Fibroblast of skin of left quadriceps (primary cell): ENCODE measurements at regions not wholly inside any gene's neighbourhood (a gene's known extent, or its start where the extent isn't known, plus 50 kb on each side); places are given as distances from the start of the nearest gene placed in this dataset.

Experiments used
- DNase-seq, 2 experiments: peaks; one replicate each; pipeline ENCODE4 v3.0.0-alpha.2; 2013; ENCODE audit warnings: low read depth in 2 of 2

DNA sequence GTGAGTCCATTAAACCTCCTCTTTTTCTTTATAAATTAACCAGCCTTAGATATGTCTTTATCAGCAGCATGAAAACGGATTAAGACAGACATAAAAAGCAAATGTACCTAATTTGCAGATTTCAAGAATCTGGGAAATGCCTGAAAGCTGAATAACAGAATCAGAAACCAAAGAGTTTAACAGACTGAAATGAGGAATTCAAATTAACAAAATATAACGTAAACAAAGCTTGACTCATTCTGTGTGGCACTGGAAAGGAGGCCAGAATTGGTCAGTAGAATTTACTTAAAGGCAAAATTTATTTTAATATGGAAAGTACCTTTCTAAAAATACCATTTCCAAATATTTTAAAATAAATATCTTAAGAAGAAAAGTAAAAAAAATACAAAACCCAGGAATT lies 540.6 kb upstream of the HTR2A start:
- DNase-seq: peak in 1 of 2 experiments; percentile 53

DNA sequence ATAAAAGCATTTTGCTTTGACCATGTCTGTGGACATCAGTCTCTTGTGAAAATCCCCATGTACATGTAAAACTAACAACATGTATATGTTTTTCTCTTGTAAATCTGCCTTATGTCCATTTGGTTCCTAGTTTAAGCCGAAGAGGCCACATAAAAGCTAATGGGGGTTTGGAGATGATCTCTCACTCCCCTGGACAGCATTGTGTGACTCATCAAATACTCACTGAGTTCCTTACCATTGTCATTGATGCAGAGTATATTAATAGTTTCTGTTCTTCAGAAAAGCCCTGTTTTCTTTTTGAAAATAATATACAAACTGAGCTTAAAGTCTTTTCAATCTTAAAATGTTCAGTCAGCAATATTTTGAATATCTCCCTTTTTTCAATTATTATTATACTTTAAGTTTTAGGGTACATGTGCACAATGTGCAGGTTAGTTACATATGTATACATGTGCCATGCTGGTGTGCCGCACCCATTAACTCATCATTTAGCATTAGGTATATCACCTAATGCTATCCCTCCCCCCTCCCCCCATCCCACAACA lies 536.7 kb upstream of the HTR2A start:
- no peak for DNase-seq

- peak in 1 of 2 experiments; percentile 33 for DNase-seq
These were observed 529.4 kb upstream of the HTR2A start for GRCh38 chr13:47426126-47426849.

- peak; percentile 49 to 56 for DNase-seq
These were observed 524.7 kb upstream of the HTR2A start for GRCh38 chr13:47421525-47421924.

- no peak for DNase-seq
These were observed 523.7 kb upstream of the HTR2A start for GRCh38 chr13:47420568-47420967.

DNA sequence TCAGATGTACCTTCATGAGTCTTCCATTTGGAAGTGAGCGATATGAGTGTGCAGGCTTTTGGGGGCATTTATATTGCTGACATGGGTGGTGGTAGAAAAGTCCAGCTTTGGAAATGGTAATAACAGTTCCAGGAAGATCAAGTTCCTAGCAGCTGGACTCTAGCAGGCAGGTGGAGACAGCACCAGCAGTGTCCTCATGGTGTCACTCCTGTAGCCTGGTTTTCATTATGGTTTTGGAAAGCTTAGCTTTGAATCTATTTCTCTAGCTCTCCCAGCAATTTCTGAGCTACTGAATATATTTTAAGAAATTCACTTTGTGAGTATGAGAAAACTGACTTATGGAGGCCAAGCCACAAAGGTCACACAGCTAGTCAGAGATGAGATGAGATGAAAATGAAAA lies 523.2 kb upstream of the HTR2A start:
- DNase-seq: no peak

DNA sequence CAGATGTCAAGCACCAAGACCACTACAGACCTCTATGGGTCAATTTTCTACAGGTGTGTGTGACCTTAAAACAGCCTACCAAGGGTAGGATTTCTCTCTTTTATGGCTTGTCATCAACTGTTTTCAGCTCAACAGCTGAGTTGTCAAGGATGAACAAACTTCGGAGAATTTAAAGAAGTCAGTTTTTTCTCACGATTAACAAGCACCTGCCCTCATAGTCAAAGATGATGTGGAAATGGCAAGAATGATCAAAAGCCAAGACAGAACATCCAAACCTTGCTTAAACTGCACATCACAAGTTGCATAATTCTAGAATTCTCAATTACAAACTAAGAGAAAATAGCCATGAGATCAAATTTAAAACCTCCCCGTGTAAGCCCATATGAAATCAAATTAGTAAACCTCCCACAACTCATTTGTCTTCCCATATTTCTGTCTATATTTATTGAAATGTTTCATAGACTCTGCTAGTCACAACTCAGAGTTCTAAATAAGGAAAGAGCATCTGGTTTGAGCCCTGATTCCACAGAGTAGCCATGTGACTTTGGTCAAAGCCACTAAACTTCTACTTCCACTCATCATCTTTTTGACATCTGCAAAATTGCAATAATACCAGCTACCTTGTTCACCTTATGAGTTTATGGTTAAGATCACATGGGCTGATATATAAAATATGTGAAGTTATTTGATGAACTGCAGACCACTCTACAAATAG lies 521.5 kb upstream of the HTR2A start:
- no peak for DNase-seq

DNA sequence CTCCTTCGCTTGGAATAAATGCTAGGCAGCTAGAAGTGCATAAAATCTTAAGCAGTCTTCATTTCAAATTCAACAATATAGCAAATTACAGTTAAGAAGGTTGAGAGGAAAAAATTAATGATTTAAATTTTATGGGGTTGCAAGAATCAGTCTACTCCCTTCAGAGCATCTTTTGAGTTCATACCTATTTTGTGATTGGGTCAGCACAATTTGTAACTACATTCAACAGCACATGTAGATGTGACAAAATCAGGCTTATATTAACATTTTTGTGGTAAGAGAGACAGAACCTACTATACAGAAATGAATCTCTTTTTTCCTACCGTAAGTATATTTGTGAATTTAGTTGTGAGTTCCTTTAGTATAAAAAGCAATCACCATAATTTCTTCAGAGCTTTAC lies 520.6 kb upstream of the HTR2A start:
- no peak for DNase-seq

- no peak for DNase-seq
These were observed 518.2 kb upstream of the HTR2A start for GRCh38 chr13:47415048-47415447.

DNA sequence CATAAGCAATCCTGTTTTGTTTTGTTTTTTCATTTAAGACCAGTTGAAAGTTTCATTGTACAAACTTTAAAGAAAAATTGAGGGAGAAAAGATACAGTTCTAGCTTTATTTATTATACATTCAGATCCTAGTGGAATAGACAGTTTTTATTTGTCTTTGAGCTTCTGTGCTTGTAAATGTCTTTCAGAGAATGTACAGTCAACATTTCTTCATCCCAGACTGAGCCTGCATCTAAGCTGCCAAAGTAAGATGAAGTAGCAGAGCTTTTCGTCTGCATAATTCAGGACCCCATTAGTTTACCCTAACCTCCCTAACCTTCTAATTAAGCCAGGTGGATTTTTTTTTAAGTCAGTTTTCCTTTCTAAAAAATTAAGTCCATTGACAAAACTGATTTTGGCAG lies 516.7 kb upstream of the HTR2A start:
- no peak for DNase-seq

GRCh38 chr13:47413112-47413511 lies 516.3 kb upstream of the HTR2A start:
- DNase-seq: peak; percentile 52 to 59

DNA sequence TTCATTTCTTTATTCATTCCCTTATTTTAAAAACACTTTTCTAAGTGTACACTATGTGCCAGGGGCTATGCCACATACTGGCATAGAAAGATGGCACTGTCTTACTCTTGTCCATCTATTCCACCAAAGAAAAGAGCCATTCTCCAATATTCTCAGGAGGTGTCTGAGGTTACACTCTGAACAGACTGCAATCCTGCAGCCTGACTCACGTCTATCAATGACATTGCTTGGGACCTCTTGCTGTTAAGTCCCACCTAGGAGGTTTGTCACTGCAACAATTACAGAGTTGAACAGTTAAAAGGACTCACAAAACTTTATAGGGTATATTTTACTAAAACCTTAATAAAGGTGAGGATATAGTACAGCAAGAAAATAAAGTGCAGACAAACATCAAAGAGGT lies 512.9 kb upstream of the HTR2A start:
- no peak for DNase-seq

GRCh38 chr13:47408546-47409319 lies 511.9 kb upstream of the HTR2A start:
- DNase-seq: no peak

DNA sequence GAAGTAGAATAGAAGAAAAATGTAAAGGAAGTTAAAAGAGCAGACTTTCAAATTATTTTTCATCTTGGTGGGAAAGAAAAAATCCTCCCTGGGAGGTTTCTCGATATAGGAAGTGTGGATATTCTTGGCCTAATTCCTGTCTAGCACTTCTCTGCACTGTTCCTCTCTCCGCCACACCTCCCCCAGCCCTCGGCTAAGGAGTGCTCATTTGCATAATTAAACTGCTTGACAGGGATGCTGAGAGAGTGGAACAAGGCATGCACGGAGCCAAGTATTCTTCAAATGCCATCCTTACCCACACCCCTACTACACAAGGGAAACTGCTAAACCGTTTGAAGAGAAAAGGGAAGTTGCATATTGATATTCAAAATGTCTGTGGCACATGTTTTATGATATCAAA lies 511.0 kb upstream of the HTR2A start:
- no peak for DNase-seq

- no peak for DNase-seq
These were observed 502.7 kb upstream of the HTR2A start for GRCh38 chr13:47399599-47399998.

- DNase-seq: peak; percentile 19 to 21
These were observed 500.9 kb upstream of the HTR2A start for GRCh38 chr13:47397739-47398138.

- DNase-seq: no peak
These were observed 500.1 kb upstream of the HTR2A start for GRCh38 chr13:47396915-47397314.

DNA sequence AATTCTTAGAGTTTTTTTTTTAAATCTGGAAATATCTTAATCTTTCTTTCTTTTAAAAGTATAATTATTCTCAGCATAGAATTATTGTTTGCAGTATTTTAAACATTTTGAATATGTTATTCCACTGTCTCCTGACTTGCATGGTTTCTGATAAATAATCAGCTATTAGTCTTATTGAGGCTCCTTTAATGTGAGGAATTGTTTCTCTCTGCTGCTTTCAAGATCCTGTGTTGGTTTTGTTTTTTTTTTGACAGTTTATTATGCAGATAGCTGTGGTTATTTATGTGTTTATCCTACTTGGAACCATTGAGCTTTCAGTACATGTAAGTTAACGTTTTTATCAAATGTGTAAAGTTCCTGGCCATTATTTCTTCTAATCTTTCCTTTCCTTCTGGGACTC lies 477.9 kb upstream of the HTR2A start:
- no peak for DNase-seq

DNA sequence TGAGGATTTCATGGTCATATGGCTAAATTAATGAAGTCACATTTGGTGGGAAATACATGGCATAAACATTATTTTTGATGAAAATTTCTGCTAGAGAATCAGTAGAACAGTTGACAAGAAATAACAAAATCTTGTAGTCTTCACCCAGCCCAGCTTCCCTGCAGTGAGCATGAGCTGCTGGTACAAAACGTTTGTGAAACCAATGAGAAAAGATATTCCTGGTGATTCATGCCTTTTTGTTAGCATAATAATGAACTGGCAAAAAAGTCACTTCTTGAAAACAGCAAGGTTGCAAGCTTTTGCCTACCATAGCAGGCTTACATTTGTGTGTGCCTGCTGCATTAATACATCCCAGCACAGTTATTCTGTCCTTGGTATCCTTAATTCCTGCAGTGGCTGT lies 475.9 kb upstream of the HTR2A start:
- DNase-seq: no peak

DNA sequence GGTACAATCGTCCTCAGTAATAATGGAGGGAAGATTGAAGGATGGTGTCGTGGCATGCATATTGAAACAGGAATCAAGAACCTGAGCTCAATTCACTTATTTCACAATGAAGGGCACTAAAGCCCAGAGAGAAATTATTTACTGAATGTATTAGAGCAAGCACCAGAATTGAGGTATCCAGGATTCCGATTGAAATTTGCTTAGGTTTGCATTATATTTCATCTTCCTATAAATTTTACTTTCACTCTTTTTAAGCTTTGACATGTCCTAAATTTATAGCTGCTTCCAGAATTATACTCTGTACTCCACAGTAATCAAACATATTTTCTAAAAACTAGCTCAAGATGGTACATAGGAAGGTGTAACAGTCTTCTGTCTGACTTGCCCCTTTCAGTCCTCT lies 454.9 kb upstream of the HTR2A start:
- DNase-seq: no peak

- no peak for DNase-seq
These were observed 453.7 kb upstream of the HTR2A start for GRCh38 chr13:47350334-47351124.

DNA sequence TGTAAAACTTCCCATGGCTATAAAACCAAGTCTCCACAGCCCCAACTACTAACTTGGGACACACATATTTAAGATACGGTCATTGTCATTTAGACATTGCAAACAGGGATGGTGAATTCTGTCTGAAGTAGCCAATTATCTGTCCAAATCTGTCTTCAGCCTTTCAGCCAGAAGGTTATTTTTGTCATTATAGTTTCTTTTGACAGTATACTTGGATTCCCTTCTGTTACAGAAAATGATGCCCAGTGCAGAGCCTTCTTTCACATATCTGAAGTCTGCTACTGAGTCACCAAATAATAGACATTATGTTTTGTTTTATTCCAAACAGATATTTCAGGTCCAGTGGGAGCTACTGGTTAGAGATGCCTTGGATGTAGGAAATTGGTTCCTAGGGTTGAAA lies 452.4 kb upstream of the HTR2A start:
- no peak for DNase-seq
